IMR-90 (cell line): ENCODE measurements at regions not wholly inside any gene's neighbourhood (a gene's known extent, or its start where the extent isn't known, plus 50 kb on each side); places are given as distances from the start of the nearest gene placed in this dataset.

Experiments
- ATAC-seq: fragments of 200-7000 bp; cut with Tn5 transposase; 2 replicates; pipeline ENCODE4 v1.9.1; 2020; ENCODE audit warnings: low read depth, mild to moderate bottlenecking, moderate library complexity
- BruUV-seq: library from RNA; stranded (reverse); fragments of 400-500 nt; replicated peaks from 2 replicates; lab custom pipeline; 2021; lab: Mats Ljungman, UMichigan
- CTCF ChIA-PET: fragments of 300-600 bp; formaldehyde crosslinking; extraction: SDS; loops from one replicate; lab custom pipeline; 2021; ENCODE audit warnings: antibody characterized with exemption; lab: Yijun Ruan, JAX
- POLR2A ChIA-PET: fragments of 300-600 bp; sonication (Branson Sonifier 250); formaldehyde crosslinking; loops from one replicate; lab custom pipeline; 2022; ENCODE audit warnings: antibody characterized with exemption; ENCODE audit not compliant: unreplicated experiment; lab: Charles Lee
- DNase-seq: peaks from one replicate; pipeline ENCODE4 v3.0.0; 2013
- H2AFZ ChIP-seq: replicated peaks from 2 replicates; pipeline ENCODE3; 2013; ENCODE audit warnings: low read length, mild to moderate bottlenecking; ENCODE audit not compliant: poor library complexity
- H2AK5ac ChIP-seq: 2 replicates; pipeline ENCODE4 v1.6.1; 2013; ENCODE audit warnings: low read depth, low read length, inconsistent platforms
- H2AK9ac ChIP-seq: replicated peaks from 2 replicates; pipeline ENCODE3; 2013; ENCODE audit warnings: mild to moderate bottlenecking, low read depth, low read length, moderate library complexity; ENCODE audit not compliant: poor library complexity
- H2BK120ac ChIP-seq: 2 replicates; pipeline ENCODE4 v1.6.1; 2013; ENCODE audit warnings: low read depth, low read length, inconsistent platforms
- H2BK15ac ChIP-seq: 3 replicates; pipeline ENCODE4 v1.6.1; 2013; ENCODE audit warnings: low read depth, low read length, inconsistent platforms
- H2BK20ac ChIP-seq: 2 replicates; pipeline ENCODE4 v1.6.1; 2013; ENCODE audit warnings: low read depth, mild to moderate bottlenecking, inconsistent platforms, low read length, moderate library complexity
- H2BK5ac ChIP-seq: 2 replicates; pipeline ENCODE4 v1.6.1; 2013; ENCODE audit warnings: mild to moderate bottlenecking, low read depth, low read length, inconsistent platforms; ENCODE audit not compliant: poor library complexity, severe bottlenecking
- H3K14ac ChIP-seq: replicated peaks from 2 replicates; pipeline ENCODE4 v1.6.1; 2013; ENCODE audit warnings: low read depth, low read length, inconsistent platforms
- H3K18ac ChIP-seq: 2 replicates; pipeline ENCODE4 v1.6.1; 2013; ENCODE audit warnings: low read depth, low read length, control low read depth
- H3K23ac ChIP-seq: 2 replicates; pipeline ENCODE4 v1.6.1; 2013; ENCODE audit warnings: low read depth, low read length, inconsistent platforms
- H3K27ac ChIP-seq: 2 replicates; pipeline ENCODE4 v1.5.1; 2013; ENCODE audit warnings: mild to moderate bottlenecking, control low read depth, low read length; ENCODE audit not compliant: insufficient read depth
- H3K27me3 ChIP-seq: 2 replicates; pipeline ENCODE4 v1.6.1; 2013; ENCODE audit warnings: low read length; ENCODE audit not compliant: control insufficient read depth, insufficient read depth
- H3K36me3 ChIP-seq: 2 replicates; pipeline ENCODE4 v1.6.1; 2013; ENCODE audit warnings: low read length, mixed read lengths; ENCODE audit not compliant: control insufficient read depth, insufficient read depth
- H3K4ac ChIP-seq: 2 replicates; pipeline ENCODE4 v1.6.1; 2013; ENCODE audit warnings: low read depth, low read length, inconsistent platforms
- H3K4me1 ChIP-seq: 2 replicates; pipeline ENCODE4 v1.6.1; 2013; ENCODE audit warnings: low read length, mixed read lengths; ENCODE audit not compliant: control insufficient read depth, insufficient read depth
- H3K4me2 ChIP-seq: 2 replicates; pipeline ENCODE4 v1.6.1; 2013; ENCODE audit warnings: low read depth, mild to moderate bottlenecking, control low read depth, low read length, moderate library complexity
- H3K4me3 ChIP-seq: 2 replicates; pipeline ENCODE4 v1.5.1; 2013; ENCODE audit warnings: low read depth, mild to moderate bottlenecking, control low read depth, low read length, moderate library complexity; ENCODE audit not compliant: insufficient read depth
- H3K56ac ChIP-seq: 2 replicates; pipeline ENCODE4 v1.6.1; 2013; ENCODE audit warnings: low read length, inconsistent platforms; ENCODE audit not compliant: insufficient read depth; ENCODE audit errors: extremely low read depth
- H3K79me1 ChIP-seq, 2 experiments: 2 replicates each; pipeline ENCODE4 v1.6.1; 2013; ENCODE audit warnings: low read length in 2 of 2, inconsistent platforms in 1 of 2, low read depth in 1 of 2
- H3K9ac ChIP-seq: 2 replicates; pipeline ENCODE4 v1.6.1; 2013; ENCODE audit warnings: low read depth, low read length, control low read depth
- H3K9me1 ChIP-seq: 2 replicates; pipeline ENCODE4 v1.6.1; 2013; ENCODE audit warnings: low read length, inconsistent platforms; ENCODE audit not compliant: insufficient read depth
- H3K9me3 ChIP-seq: 2 replicates; pipeline ENCODE4 v1.6.1; 2013; ENCODE audit warnings: low read length; ENCODE audit not compliant: control insufficient read depth, insufficient read depth
- H4K20me1 ChIP-seq: 2 replicates; pipeline ENCODE4 v1.6.1; 2013; ENCODE audit warnings: low read length, inconsistent platforms; ENCODE audit not compliant: insufficient read depth
- H4K5ac ChIP-seq: 2 replicates; pipeline ENCODE4 v1.6.1; 2013; ENCODE audit warnings: mild to moderate bottlenecking, low read depth, low read length, control low read depth
- H4K8ac ChIP-seq, 2 experiments: 2 replicates each; pipeline ENCODE4 v1.6.1; 2013; ENCODE audit warnings: low read depth in 2 of 2, low read length in 2 of 2, control low read depth in 1 of 2, inconsistent platforms in 1 of 2
- H4K91ac ChIP-seq: 2 replicates; pipeline ENCODE4 v1.6.1; 2013; ENCODE audit warnings: low read depth, low read length, inconsistent platforms; ENCODE audit not compliant: insufficient read depth
- CHD1 ChIP-seq: IDR thresholded peaks from 2 replicates; pipeline ENCODE4 v1.6.1; 2012; ENCODE audit warnings: low read depth, low read length, improper control_type of control experiment
- USF2 ChIP-seq: fragments of 150-350 bp; IDR thresholded peaks from 2 replicates; pipeline ENCODE4 v1.6.1; 2017; ENCODE audit warnings: mild to moderate bottlenecking, antibody characterized with exemption, low read length, low read depth
- WGBS, 2 experiments: methylation state at CpG; one replicate each; pipeline versions ENCODE4 v1.1.5 to v1.1.7; 2013; ENCODE audit warnings: missing lambda C conversion rate in 2 of 2; ENCODE audit not compliant: insufficient read length in 1 of 2; ENCODE audit errors: extremely low coverage in 2 of 2; 5-methylcytosine and 5-hydroxymethylcytosine counted together
- dilution Hi-C: fragments of 300-500 bp; cut with HindIII; formaldehyde crosslinking; loops from one replicate; pipeline ENCODE4 v1.14.3; 2018; ENCODE audit warnings: low sequenced_read_pairs; ENCODE audit not compliant: unreplicated experiment
- in situ Hi-C: fragments of 300-500 bp; cut with MboI; formaldehyde crosslinking; loops from 3 replicates; pipeline ENCODE4 v1.14.3; 2019; ENCODE audit warnings: low sequenced_read_pairs, inconsistent platforms, mixed read lengths
- intact Hi-C: fragments of 100-400 bp; cut with micrococcal nuclease; formaldehyde crosslinking; loops from 2 replicates; pipeline ENCODE4 v1.10.0; 2022

GRCh38 chr9:16119261-16120230 lies 566.7 kb downstream of the CCDC171 start:
- Histone ChIP-seq H3K4ac (peak overlapping the region; percentile 80), H2AK5ac (peak overlapping the region; percentile 89; the same call in 1 of the 2 replicates), H3K27ac (peak overlapping the region; percentile 65), H2BK20ac (peak overlapping the region; percentile 93), H2BK5ac (peak overlapping the region; percentile 51), H3K4me2 (peak overlapping the region; percentile 21), H3K4me3 (no peak overlapping the region), H3K9ac (no peak overlapping the region), H2AK9ac (peak overlapping the region; percentile 73), H4K5ac (peak overlapping the region; percentile 67), H3K79me1 (no peaks in the 10 kb centered on the region), H3K18ac (peak overlapping the region; percentile 22), H3K27me3 (no peaks in the 10 kb centered on the region), H3K9me3 (no peaks in the 10 kb centered on the region), H3K4me1 (peaks cover 11% of the 10 kb centered on the region), H3K56ac (peak overlapping the region; percentile 56; the same call in 1 of the 2 replicates), H3K9me1 (peaks cover 9% of the 10 kb centered on the region), H4K91ac (peak overlapping the region; percentile 72), H4K8ac (peak overlapping the region in 1 of 2 experiments; percentile 84; a peak in 3 of 4 replicates), H4K20me1 (no peaks in the 10 kb centered on the region), H2AFZ (peak overlapping the region; percentile 79), H3K36me3 (no peaks in the 10 kb centered on the region), H3K23ac (peak overlapping the region; percentile 58; the same call in 1 of the 2 replicates), H3K14ac (peak overlapping the region; percentile 84), H2BK120ac (peak overlapping the region; percentile 96), H2BK15ac (peak overlapping the region; percentile 81)
- no TSS peak for BruUV-seq
- intact Hi-C loops (no loop called here), dilution Hi-C loops (no loop called here), in situ Hi-C loops (no loop called here)
- ChIA-PET CTCF (no interaction called here), POLR2A (no interaction called here)
- WGBS, 2 experiments: 80% methylated on average over 1 of the region's 7 CpGs; no CpG with 5 or more reads in 1 of the 2 experiments
- DNase-seq (peak; percentile 64), ATAC-seq (peak; percentile 50)
- TF ChIP-seq USF2 (0 out of 2 replicates have a peak, but pooled peaks have one; percentile 17), CHD1 (no peak)
